ENCODE measurements at regions not wholly inside any gene's neighbourhood (a gene's known extent, or its start where the extent isn't known, plus 50 kb on each side); places are given as distances from the start of the nearest gene placed in this dataset.

DNA sequence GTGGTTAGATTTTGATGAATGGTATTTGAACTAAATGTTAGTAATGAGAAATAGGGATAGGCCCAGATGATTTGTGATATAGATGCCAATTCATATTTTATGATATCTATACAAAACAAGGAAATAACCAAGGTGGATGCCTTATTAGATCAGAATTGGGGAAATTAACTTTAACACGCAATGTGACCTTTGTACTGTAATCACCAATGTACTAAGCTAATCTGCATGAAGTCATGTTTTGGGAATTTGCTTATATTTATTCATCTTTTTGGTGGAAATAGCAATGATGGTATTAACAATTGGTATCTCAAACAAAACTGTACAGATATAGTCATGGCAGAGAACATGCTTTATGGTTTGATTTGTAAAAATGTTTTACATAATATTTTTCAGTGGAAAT is 504.7 kb downstream of the PLCL1 start:
- TF ChIP-seq, protein P1, sequence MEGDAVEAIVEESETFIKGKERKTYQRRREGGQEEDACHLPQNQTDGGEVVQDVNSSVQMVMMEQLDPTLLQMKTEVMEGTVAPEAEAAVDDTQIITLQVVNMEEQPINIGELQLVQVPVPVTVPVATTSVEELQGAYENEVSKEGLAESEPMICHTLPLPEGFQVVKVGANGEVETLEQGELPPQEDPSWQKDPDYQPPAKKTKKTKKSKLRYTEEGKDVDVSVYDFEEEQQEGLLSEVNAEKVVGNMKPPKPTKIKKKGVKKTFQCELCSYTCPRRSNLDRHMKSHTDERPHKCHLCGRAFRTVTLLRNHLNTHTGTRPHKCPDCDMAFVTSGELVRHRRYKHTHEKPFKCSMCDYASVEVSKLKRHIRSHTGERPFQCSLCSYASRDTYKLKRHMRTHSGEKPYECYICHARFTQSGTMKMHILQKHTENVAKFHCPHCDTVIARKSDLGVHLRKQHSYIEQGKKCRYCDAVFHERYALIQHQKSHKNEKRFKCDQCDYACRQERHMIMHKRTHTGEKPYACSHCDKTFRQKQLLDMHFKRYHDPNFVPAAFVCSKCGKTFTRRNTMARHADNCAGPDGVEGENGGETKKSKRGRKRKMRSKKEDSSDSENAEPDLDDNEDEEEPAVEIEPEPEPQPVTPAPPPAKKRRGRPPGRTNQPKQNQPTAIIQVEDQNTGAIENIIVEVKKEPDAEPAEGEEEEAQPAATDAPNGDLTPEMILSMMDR (IDR thresholded peaks at IDR 0.05): no peak
- TF ChIP-seq EP300 (IDR thresholded peaks at IDR 0.05; ENCODE audit: borderline replicate concordance in 1 of 2, low read depth in 1 of 2, low read length in 1 of 2): no peak
- TF ChIP-seq, protein P2, sequence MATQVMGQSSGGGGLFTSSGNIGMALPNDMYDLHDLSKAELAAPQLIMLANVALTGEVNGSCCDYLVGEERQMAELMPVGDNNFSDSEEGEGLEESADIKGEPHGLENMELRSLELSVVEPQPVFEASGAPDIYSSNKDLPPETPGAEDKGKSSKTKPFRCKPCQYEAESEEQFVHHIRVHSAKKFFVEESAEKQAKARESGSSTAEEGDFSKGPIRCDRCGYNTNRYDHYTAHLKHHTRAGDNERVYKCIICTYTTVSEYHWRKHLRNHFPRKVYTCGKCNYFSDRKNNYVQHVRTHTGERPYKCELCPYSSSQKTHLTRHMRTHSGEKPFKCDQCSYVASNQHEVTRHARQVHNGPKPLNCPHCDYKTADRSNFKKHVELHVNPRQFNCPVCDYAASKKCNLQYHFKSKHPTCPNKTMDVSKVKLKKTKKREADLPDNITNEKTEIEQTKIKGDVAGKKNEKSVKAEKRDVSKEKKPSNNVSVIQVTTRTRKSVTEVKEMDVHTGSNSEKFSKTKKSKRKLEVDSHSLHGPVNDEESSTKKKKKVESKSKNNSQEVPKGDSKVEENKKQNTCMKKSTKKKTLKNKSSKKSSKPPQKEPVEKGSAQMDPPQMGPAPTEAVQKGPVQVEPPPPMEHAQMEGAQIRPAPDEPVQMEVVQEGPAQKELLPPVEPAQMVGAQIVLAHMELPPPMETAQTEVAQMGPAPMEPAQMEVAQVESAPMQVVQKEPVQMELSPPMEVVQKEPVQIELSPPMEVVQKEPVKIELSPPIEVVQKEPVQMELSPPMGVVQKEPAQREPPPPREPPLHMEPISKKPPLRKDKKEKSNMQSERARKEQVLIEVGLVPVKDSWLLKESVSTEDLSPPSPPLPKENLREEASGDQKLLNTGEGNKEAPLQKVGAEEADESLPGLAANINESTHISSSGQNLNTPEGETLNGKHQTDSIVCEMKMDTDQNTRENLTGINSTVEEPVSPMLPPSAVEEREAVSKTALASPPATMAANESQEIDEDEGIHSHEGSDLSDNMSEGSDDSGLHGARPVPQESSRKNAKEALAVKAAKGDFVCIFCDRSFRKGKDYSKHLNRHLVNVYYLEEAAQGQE (IDR thresholded peaks at IDR 0.05; ENCODE audit: low read depth, low read length): no peak
- TF ChIP-seq, protein P3, sequence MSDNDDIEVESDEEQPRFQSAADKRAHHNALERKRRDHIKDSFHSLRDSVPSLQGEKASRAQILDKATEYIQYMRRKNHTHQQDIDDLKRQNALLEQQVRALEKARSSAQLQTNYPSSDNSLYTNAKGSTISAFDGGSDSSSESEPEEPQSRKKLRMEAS (IDR thresholded peaks at IDR 0.05; ENCODE audit: low read depth): no peak
- TF ChIP-seq GABPA (IDR thresholded peaks at IDR 0.05; ENCODE audit: low read depth): no peak
- TF ChIP-seq RAD21 (IDR thresholded peaks at IDR 0.05; ENCODE audit: low read length): no peak
- TF ChIP-seq POLR2AphosphoS5 (IDR thresholded peaks at IDR 0.05; ENCODE audit: low read depth, low read length): no peak
- no peak for TF ChIP-seq YY1 (IDR thresholded peaks at IDR 0.05; ENCODE audit: low read depth)
- TF ChIP-seq MEF2A (IDR thresholded peaks at IDR 0.05; ENCODE audit: borderline replicate concordance, low read depth): no peak
- TF ChIP-seq, protein P4, sequence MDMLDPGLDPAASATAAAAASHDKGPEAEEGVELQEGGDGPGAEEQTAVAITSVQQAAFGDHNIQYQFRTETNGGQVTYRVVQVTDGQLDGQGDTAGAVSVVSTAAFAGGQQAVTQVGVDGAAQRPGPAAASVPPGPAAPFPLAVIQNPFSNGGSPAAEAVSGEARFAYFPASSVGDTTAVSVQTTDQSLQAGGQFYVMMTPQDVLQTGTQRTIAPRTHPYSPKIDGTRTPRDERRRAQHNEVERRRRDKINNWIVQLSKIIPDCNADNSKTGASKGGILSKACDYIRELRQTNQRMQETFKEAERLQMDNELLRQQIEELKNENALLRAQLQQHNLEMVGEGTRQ (IDR thresholded peaks at IDR 0.05; ENCODE audit: borderline replicate concordance, low read depth, low read length): no peak
- TF ChIP-seq RCOR1 (IDR thresholded peaks at IDR 0.05; ENCODE audit: low read length): no peak
- TF ChIP-seq FOXM1 (IDR thresholded peaks at IDR 0.05; ENCODE audit: low read depth): no peak
- TF ChIP-seq, protein P5, sequence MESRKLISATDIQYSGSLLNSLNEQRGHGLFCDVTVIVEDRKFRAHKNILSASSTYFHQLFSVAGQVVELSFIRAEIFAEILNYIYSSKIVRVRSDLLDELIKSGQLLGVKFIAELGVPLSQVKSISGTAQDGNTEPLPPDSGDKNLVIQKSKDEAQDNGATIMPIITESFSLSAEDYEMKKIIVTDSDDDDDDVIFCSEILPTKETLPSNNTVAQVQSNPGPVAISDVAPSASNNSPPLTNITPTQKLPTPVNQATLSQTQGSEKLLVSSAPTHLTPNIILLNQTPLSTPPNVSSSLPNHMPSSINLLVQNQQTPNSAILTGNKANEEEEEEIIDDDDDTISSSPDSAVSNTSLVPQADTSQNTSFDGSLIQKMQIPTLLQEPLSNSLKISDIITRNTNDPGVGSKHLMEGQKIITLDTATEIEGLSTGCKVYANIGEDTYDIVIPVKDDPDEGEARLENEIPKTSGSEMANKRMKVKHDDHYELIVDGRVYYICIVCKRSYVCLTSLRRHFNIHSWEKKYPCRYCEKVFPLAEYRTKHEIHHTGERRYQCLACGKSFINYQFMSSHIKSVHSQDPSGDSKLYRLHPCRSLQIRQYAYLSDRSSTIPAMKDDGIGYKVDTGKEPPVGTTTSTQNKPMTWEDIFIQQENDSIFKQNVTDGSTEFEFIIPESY (IDR thresholded peaks at IDR 0.05; ENCODE audit: borderline replicate concordance, low read depth): no peak
